Thoracic aorta (tissue), 2 donors: ENCODE measurements at regions not wholly inside any gene's neighbourhood (a gene's known extent, or its start where the extent isn't known, plus 50 kb on each side); places are given as distances from the start of the nearest gene placed in this dataset.
"Not testable (repeated sequence)": the region's sequence is repeated elsewhere in the genome, so short reads cannot be mapped to it uniquely, and the experiment has no call there.

ENCODE experiments used
- ATAC-seq: fragments of 150-250 bp; one replicate; pipeline ENCODE4 v1.8.0; 2017; ENCODE audit warnings: low read depth; ENCODE audit not compliant: insufficient number of reproducible peaks, low FRiP score
- DNase-seq: peaks from one replicate; pipeline ENCODE4 v3.0.0-alpha.2; 2020; ENCODE audit warnings: low spot score
- H3K27ac ChIP-seq, 2 donors: fragments of 200-600 bp; sonication (generic); 1 replicate in 1 of 2; 2 replicates in 1 of 2; pipeline ENCODE4 v1.5.1; 2016; ENCODE audit warnings: mild to moderate bottlenecking in 2 of 2, moderate library complexity in 2 of 2
- H3K27me3 ChIP-seq: fragments of 200-600 bp; sonication (generic); replicated peaks from 2 replicates; pipeline ENCODE4 v1.6.0; 2016; ENCODE audit warnings: mild to moderate bottlenecking; ENCODE audit not compliant: insufficient read depth
- H3K36me3 ChIP-seq: fragments of 200-600 bp; sonication (generic); one replicate; pipeline ENCODE4 v1.5.1; 2016
- H3K4me1 ChIP-seq, 2 donors: fragments of 200-600 bp; sonication (generic); 1 replicate in 1 of 2; 2 replicates in 1 of 2; pipeline versions ENCODE4 v1.5.1 to v1.6.0; 2016; ENCODE audit warnings: low read depth in 2 of 2, mild to moderate bottlenecking in 1 of 2; ENCODE audit not compliant: control insufficient read depth in 1 of 2
- H3K4me3 ChIP-seq: fragments of 200-600 bp; sonication (generic); 2 replicates; pipeline ENCODE4 v1.5.1; 2016; ENCODE audit warnings: mild to moderate bottlenecking
- H3K9me3 ChIP-seq: fragments of 200-600 bp; sonication (generic); 2 replicates; pipeline ENCODE4 v1.5.1; 2016
- CTCF ChIP-seq: fragments of 200-600 bp; sonication (generic); IDR thresholded peaks from one replicate; pipeline ENCODE4 v1.5.1; 2019; ENCODE audit warnings: antibody characterized with exemption

GRCh38 chr2:142796588-142796987 is 80.9 kb upstream of the KYNU start:
- no peak for ATAC-seq
- no peaks in the 10 kb centered on the region for H3K9me3 ChIP-seq

GRCh38 chr2:142796161-142796560 is 81.3 kb upstream of the KYNU start:
- DNase-seq: no peak
- no peak for ATAC-seq
- TF ChIP-seq CTCF: no peak
- no peak overlapping the region for H3K27ac ChIP-seq
- H3K9me3 ChIP-seq: no peaks in the 10 kb centered on the region
- H3K27me3 ChIP-seq: no peaks in the 10 kb centered on the region
- H3K4me3 ChIP-seq: no peak overlapping the region
- H3K4me1 ChIP-seq: no peaks in the 10 kb centered on the region
- H3K36me3 ChIP-seq: no peaks in the 10 kb centered on the region

More at GRCh38 chr2:142796588-142796987, 80.9 kb upstream of the KYNU start:
- no peak for DNase-seq
- H3K27me3 ChIP-seq: no peaks in the 10 kb centered on the region
- no peak overlapping the region for H3K27ac ChIP-seq
- no peaks in the 10 kb centered on the region for H3K36me3 ChIP-seq
- H3K4me3 ChIP-seq: no peak overlapping the region
- no peak for TF ChIP-seq CTCF
- H3K4me1 ChIP-seq: no peaks in the 10 kb centered on the region

- H3K9me3 ChIP-seq: no peaks in the 10 kb centered on the region
- H3K4me3 ChIP-seq: no peak overlapping the region
- H3K36me3 ChIP-seq: no peaks in the 10 kb centered on the region
- DNase-seq (no peak), ATAC-seq (no peak)
- H3K4me1 ChIP-seq: no peaks in the 10 kb centered on the region
- H3K27ac ChIP-seq: no peak overlapping the region
- H3K27me3 ChIP-seq: no peaks in the 10 kb centered on the region
- TF ChIP-seq CTCF: no peak
These were observed 82.6 kb upstream of the KYNU start for GRCh38 chr2:142794850-142795249.

- H3K4me3 ChIP-seq, H3K36me3 ChIP-seq, H3K27me3 ChIP-seq, H3K27ac ChIP-seq, H3K4me1 ChIP-seq, ATAC-seq, H3K9me3 ChIP-seq, DNase-seq: not testable (repeated sequence)
These were observed 85.1 kb upstream of the KYNU start for GRCh38 chr2:142792328-142792727.

- Histone ChIP-seq H3K4me1 (no peaks in the 10 kb centered on the region), H3K27me3 (no peaks in the 10 kb centered on the region), H3K27ac (no peak overlapping the region), H3K4me3 (no peak overlapping the region), H3K9me3 (no peaks in the 10 kb centered on the region), H3K36me3 (no peaks in the 10 kb centered on the region)
- ATAC-seq (no peak), DNase-seq (no peak)
- no peak for TF ChIP-seq CTCF
These were observed 86.1 kb upstream of the KYNU start for GRCh38 chr2:142791335-142791734.

GRCh38 chr2:142786918-142787702 is 90.4 kb upstream of the KYNU start:
- H3K9me3 ChIP-seq: no peaks in the 10 kb centered on the region
- H3K36me3 ChIP-seq: no peaks in the 10 kb centered on the region
- H3K4me3 ChIP-seq: no peak overlapping the region
- H3K27ac ChIP-seq: no peak overlapping the region
- no peaks in the 10 kb centered on the region for H3K27me3 ChIP-seq
- TF ChIP-seq CTCF: no peak
- DNase-seq (no peak), ATAC-seq (no peak)
- H3K4me1 ChIP-seq: no peaks in the 10 kb centered on the region
